HG03175 (cell line): ENCODE measurements at regions not wholly inside any gene's neighbourhood (a gene's known extent, or its start where the extent isn't known, plus 50 kb on each side); places are given as distances from the start of the nearest gene placed in this dataset.

Source experiments
- ATAC-seq: cut with Tn5 transposase; IDR thresholded peaks from one replicate; pipeline ENCODE4 v1.9.1; 2021; ENCODE audit warnings: mild to moderate bottlenecking, moderate library complexity; ENCODE audit not compliant: unreplicated experiment

DNA sequence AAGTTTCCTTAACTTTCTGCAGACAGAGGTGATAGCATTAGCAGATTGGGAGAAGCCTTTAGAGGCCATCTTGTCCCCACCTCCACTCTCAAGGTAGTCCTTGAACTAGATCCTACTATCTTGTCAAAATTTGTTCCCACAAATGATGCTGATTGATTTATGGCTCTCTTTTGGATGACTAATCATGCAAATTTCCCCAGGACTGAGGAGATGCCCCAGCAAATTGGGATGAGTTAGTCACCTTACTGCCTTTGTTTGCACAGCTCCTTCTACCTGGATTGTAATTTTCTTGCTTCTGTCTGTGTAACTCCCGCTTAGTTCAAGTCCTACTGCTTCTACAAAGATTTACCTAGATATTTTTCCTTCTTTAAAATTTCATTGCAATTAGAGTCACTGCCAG is 391.4 kb upstream of the CADM1 start:
- ATAC-seq, result no peak

DNA sequence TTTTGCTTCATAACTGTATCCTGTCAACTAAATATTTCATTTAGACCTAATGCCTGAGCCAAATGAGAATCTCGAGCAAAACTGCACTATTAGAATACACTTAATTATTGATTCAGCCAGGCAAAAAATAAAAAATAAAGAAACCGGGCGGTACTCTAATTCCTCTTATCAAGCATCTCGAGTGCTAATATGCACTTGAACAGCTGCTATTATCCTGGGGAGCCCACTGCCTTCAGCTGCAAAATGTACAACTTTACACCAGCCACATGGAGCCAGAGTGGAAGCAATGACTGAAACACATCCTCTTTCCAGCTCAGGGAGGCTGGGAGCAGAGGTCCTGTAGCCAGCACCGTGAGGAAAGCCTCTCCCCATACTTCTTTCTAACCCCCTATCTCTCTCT is 390.0 kb upstream of the CADM1 start:
- ATAC-seq, result no peak

DNA sequence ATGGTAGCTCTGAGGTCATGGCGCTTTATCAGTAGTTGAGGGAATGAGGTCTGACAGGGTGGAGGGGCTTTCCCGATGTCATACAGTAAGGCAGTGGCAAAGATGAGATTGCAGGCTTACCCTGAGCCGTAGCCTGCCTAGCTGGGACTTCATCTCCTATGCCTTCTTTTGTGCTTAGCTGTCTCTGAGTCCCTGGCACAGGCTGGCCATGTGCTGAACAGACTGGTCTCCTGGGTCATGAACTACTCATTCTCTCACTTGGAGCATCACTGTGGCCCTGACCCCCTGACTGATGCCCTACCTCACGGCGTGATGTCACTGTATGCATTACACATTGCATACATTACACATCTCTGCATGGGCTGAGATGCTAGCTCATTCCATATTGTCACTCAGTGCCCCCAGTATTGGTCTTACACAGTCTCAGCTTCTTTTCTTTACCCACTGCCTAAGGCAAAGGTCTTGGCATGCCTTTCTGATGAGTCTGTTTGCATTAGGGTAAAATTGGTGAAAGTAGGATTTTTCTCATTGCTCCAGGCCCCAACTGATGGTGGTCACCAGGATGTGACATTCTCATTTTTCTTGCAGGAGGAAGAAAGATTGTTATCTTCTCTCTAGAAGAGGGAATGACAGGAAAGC is 389.4 kb upstream of the CADM1 start:
- no peak for ATAC-seq

DNA sequence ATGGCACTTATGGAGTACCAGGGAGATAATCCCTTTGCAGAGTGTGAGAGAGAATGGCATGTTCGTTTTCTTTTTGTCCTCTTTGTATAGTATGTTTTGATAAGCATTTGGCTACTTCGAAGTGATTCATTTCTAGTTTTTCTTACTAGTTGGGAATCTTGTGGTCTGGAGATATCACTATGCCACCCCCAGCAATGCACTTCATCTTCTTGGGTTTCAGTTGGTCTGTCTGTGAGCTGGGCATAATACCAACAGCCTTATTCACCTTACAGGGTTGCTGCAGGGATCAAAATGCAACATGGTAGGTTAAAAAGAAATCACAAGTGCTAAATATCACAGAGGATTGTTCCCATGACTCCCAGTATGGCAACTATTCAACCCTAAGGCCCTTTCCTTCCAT is 387.8 kb upstream of the CADM1 start:
- ATAC-seq, result no peak

DNA sequence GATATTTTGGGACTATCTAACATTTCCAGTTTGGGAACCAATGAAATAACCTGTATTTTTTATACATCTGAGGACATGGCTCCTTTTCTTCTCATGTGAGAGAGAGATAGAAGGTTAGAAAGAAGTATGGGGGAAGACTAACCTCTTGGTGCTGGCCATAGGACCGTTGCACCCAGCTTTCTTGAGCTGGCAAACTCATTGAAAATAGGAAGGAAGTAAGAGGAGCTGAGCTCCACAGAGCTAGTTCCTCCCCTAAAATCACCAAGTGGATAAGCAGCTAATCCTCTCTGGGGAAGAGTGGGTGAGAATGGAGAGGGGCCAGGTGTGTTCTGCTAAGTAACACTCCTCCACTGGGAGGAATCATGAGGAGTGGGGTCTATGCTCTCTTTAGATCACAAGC is 387.4 kb upstream of the CADM1 start:
- ATAC-seq, result no peak

DNA sequence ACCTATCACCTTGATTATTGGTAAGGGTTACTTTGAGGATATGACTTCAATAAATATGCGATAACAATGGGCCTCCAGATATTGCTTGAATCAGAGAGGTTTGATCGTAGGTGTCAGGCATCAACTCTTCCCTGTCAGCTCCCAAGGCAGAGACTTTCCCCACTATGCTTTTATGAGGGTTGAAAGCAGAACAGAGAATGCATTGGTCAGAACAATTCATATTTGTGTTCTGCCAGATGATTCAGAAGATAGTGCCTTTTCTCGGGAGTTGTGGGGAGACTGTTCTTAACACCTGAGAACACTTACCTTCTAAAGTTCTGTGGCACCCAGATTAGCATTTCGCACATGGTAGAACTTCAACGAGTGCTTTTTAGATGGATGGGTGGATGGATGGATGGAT is 386.3 kb upstream of the CADM1 start:
- ATAC-seq, result no peak

DNA sequence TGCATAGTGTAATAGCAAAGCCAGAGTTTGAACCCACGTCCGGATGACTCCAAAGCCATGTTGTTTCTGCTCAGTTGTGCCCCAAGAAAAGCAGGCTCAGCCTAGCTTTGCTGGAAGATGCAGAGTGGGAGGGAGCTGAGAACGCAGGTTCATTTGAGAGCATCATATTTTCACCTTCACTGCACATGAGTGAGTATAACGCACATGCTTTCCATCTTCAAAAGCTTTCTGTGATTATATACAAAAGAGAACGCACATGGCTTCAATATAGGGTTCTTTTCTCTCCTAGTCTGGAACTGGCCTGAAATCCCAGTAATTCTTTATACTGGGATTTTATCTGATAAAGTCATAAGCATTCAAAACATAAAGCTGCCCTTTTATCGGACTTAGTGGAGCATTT is 385.5 kb upstream of the CADM1 start:
- ATAC-seq, result no peak

DNA sequence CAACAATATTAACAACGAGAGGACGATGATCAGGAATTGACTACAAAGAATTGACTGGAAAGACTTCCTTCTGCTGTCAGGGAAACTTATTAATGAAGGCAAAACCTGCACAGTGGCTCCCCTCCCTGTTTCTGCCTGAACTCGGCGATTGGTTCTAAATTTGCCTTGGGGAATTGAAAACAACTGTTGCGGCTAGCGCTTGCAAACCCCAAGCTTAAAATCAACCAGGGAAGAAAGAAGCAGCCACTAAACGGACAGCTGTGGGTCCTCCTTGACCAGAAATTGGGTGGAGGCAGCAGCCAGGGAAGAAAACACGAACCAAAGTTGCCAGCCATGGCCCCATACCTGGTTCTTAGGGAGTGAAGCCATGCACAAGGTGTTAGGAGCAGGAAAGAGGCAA is 383.5 kb upstream of the CADM1 start:
- ATAC-seq, result no peak

DNA sequence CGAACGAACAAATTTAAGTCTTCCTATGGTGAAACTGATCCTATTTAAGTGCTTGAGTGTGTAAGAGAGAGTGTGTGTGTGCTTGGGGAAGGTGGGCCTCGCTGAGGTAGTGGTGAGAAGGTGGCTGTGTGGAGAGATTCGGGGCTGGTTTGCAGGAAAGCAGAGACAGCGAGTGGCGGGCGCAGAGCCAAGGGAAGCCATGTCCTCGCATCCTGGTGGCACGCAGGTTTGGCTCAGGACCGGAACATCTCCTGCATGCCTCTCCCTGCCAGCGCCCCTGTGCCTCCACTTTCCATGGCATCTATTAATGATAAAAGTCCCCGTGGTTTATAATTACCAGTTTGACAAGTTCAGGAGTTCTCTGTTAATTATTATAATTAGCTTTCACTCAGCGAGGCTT is 383.1 kb upstream of the CADM1 start:
- ATAC-seq, result no peak

DNA sequence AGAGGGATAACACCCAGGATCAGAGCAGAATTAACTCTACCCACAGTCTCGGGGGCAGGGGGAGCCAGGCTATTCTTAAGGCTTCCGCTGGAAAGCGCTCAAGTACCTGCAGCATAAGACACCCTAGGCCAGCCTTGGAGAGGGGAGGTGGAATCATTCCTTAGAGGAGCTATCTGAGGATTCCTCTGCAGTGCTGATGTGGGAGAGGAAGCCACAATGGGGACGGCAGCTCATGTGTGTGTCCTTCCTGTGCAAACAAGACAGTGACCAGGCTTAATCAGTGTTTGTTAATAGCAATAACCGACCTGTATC is 382.2 kb upstream of the CADM1 start:
- ATAC-seq, result no peak

DNA sequence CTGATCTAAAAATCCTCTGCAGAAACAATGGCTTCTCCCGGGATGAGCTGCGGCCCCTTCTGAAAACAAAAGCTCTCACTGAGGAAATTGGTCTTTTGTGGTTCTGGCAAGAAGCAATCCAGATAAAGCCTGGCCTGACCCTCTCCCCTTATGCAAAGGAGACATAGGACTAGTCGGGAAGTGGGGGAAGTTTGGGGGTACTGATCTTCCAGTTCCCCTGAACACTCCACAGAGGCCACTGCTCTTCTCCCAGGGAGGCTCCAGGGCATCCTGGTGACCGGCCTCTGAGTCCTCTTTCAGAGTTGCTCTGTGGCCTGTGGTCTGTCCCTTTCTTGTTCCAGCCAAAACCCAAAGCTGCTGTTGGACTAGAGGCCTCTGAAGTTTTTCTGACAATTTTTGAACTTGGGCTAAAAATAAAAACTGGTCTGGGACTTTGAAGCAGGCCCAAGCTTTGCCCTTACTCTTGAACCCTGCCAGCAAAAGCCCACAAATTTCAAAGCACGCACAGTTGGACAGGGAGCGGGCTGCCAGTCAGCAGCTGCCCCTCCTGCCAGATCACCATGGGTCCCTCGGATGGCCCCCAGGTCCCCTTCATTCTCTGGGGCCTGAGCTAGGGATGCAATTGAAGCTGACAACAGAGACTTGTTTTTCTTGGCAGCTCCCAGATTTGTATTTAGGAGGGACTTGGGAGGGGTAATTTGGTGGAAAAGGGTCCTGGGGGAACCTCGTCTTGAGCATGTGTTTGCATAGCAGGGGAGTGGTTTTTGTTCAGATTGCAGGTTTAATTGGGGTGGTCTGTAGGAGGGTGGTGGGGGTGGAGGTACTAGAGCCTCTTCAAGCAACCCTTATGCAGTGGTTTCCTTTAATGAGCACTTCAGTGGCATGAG is 381.6 kb upstream of the CADM1 start:
- no peak for ATAC-seq

DNA sequence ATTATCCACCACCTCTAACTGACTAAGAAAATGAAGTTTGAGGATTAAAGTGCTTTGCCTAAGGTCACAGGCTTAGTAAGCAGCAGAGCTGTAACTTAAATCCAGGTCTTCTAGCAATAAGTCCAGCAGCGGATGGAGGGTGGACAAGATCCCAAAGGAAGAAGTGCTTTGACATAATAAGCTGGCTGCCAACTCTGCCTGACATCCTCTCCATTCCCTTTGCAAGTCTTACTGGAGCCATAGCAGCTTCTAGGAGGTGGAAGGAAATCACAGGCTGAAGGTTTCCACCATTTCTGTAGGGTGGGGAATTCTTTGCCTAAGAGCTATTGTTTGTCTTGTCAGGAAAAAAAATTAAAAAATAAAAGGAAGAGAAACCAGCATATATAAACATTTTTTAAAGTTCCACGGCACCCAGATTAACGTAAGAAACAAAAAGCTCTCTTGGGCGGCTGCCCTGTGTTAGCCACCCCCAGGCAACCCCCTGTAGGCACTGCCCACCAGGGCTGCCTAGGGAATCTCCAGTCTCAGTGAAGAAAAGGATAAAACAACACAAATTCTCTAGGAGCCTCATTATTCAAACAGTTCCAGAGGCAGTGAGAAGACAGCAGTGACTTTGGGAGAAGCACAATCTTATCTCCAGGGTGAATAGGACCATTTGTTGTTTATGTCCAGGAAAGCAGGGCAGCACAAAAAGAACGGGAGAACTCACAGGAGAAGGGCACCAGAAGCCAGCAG is 380.8 kb upstream of the CADM1 start:
- ATAC-seq, result no peak

DNA sequence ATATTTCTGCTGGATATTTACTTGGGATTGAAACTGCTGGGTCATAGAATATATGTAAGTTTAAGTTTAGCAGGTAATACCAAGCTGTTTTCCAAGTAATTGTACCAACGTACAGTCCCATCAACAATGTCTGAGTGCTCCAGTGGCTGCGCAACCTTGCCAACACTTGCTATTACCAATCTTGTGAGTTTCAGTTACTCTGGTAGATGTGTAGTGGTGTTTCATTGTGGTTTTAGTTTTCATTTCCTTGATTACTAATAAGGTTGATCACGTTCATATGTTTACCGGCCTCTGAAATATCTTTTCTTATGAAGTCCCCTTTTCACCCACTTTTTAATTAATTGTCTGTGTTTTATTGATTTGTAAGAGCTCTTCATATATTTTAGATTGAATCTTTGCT is 370.6 kb upstream of the CADM1 start:
- ATAC-seq, result peak; percentile 91

DNA sequence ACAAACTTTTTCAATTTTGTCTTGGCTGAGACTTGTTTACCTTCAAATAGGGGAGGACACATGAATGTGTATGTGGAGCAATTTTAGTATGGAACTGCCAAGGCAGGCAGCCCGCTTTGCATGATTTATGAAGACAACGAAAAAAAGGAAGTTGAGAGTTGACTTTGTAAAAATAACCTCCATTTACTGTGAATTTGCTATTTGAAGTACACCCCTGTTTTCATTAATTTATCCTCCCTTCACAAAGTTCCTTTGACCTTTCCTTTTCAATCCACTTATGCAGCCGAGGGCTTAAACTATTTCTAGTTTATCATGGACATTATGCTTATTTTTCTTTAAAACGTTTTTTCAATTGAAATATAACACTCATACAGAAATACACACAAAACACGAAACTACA is 369.6 kb upstream of the CADM1 start:
- no peak for ATAC-seq

DNA sequence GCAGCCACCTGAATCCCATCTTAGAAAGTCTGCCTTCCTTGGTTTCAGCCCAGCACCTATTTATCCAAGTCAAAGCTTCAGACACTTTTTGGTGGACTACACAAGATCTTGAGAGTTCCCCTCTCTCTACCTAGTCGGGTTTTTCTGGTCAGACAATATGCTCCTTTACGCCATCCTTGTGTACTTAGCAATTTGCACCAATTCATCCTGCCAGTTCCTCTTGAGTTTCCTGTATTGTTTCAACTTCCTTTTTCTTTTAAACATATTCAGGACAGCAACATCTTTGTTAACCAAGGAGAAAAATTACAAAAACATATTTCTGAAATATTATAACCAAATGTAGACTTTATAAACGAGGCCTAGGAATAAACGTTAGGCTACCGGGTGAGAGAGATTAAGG is 368.2 kb upstream of the CADM1 start:
- ATAC-seq, result no peak

DNA sequence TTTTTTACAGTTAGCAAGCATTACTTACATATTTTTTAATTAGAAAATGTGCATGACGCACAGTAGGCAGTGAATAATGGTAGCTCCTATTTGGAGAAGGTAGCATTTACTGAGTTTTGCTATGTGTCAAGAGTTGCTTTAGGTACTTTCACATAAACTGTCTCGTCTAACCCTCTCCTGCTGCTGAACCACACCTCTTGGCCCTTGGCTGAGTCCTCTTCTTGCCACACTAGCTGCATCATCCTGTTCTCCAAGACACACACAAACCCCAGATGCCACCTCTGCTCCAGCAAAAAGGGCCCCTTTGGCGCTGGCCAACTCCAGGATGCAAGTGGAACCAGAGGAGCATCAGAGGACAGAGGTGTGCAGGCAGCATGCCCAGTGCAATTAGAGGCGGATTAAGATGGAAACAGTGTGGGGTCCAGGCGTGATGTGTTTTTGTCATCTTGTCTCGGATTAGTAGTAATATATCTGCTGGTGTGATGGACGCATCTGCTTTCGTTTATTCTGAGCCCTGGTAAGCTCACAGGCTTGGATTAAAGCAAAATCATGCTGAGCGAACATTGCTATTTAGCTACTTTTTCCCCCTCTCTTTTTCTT is 367.0 kb upstream of the CADM1 start:
- ATAC-seq, result no peak

DNA sequence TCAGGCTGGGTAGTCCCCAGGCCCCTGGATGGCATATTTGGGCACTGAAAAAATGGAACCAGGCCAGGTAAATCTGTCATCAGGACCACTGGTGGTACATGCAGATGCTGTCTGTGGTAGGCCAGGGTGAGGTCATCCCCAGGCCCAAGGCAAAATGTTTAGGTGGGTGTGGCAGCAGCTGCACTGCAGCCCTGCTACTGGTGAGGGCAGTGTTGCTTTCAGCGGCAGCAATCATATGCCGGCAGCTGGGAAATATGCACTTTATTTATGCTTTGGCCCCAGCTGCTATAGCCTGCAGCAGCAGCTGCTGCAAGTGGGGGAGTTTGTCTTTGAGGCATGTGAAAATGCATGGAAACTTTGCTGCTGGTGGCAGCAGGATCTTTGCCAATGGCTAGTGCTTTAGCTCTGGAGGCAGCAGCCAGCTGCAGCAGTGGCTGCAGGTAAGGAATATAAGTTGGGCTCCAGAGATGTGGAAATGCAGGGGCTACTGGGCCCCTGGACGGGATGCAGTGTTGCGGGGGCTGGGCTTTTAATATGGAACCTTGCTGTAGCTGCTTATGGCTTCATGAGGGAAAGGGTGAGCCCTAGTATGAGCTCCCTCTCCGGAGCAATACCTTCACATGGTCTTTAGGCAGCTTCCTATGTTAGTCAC is 365.7 kb upstream of the CADM1 start:
- peak; percentile 90 for ATAC-seq

DNA sequence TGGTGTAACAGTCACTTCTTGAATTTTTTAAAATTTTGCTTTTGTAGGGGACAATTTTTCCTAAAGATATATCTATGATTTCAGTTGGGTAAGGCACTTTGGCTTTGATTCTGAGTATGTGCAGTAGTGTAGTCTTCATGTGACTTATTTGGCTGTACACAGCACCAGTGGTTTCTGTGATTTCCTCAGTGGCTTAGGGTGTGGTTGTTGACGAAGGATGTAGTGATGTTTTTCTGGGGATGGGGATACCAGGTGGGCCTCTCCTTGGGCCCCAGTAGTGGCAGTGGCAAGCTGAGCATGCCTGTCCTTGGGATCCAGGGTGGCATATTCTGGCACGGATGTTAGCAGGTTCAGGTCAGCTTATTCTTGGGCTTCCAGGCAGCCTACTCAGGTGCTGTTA is 364.9 kb upstream of the CADM1 start:
- ATAC-seq, result no peak

DNA sequence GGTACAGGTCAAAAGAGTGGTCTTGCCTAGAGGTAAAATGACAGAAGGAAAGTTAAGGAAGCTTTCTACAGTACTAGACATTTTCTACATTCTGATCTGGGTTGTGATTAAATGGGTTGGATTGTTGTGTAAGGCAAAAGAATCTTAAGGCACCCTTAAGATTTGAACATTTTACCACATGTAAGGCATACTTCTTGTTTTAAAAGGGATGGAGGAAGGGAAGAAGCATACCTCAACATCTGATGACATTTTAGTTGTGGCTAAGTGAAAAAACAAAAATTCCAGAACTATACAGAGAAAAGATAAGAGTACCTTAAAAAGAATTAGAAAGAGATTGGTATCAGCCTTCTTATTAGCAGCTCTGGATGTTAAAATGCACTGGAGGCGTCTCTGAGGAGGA is 356.0 kb upstream of the CADM1 start:
- ATAC-seq, result no peak

DNA sequence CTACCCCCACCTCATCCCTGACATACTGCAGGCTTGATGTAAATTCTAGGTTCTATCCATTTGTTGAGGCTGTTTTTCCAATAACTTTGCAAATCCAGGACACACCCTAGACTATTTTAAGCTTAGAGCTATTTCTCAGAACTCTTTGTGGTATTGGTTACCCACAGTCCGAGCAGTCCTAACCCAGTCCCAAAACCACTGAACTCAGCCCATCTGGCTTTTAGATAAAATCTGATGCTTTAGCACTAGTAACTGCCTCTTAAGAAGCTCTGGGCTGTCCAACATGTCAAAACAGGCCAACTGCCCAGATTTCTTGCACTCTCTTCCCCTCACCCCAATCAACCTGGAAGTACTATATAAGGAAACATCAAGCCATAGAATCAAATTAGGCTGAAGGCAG is 344.4 kb upstream of the CADM1 start:
- ATAC-seq, result no peak

DNA sequence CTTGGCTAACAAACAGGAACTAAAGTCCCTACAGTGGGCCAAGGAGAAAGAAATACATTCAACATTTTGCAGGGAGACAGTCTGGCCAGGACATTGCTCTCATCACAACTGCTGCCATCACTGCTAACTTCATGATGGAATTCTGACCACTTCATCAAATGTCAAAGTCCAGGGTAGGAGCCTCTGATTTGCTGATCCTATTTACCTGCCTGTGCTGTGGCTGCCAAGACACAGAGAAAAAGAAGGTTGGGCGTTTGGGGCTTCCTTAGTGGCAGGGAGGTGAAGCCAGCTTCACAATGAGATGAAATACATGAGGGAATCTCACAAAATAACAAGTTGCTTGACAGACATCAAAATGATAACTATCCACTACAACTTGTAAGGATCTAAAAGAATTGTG is 343.9 kb upstream of the CADM1 start:
- ATAC-seq, result no peak
